ENCODE measurements at regions not wholly inside any gene's neighbourhood (a gene's known extent, or its start where the extent isn't known, plus 50 kb on each side); places are given as distances from the start of the nearest gene placed in this dataset.

- intact Hi-C loops (cut with DNase I), result no loop called here
- Histone ChIP-seq H3K4me3 (ENCODE audit: low read length in 3 of 3) (no peak overlapping the region), H3K4me1 (ENCODE audit: control insufficient read depth in 2 of 3, insufficient read depth in 2 of 3, low read depth in 1 of 3, low read length in 3 of 3) (no peaks in the 10 kb centered on the region), H3K9me3 (ENCODE audit: control insufficient read depth in 2 of 3, insufficient read depth in 1 of 3, low read length in 3 of 3) (no peaks in the 10 kb centered on the region), H3K36me3 (ENCODE audit: control insufficient read depth in 2 of 3, insufficient read depth in 3 of 3, low read length in 3 of 3) (no peaks in the 10 kb centered on the region), H3K27ac (ENCODE audit: low read depth in 2 of 2, low read length in 2 of 2) (no peak overlapping the region), H3K9ac (ENCODE audit: low read length in 3 of 3) (no peak overlapping the region), H3K27me3 (ENCODE audit: control insufficient read depth, insufficient read depth, low read length) (no peaks in the 10 kb centered on the region)
- TF ChIP-seq, protein P1, sequence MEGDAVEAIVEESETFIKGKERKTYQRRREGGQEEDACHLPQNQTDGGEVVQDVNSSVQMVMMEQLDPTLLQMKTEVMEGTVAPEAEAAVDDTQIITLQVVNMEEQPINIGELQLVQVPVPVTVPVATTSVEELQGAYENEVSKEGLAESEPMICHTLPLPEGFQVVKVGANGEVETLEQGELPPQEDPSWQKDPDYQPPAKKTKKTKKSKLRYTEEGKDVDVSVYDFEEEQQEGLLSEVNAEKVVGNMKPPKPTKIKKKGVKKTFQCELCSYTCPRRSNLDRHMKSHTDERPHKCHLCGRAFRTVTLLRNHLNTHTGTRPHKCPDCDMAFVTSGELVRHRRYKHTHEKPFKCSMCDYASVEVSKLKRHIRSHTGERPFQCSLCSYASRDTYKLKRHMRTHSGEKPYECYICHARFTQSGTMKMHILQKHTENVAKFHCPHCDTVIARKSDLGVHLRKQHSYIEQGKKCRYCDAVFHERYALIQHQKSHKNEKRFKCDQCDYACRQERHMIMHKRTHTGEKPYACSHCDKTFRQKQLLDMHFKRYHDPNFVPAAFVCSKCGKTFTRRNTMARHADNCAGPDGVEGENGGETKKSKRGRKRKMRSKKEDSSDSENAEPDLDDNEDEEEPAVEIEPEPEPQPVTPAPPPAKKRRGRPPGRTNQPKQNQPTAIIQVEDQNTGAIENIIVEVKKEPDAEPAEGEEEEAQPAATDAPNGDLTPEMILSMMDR (IDR thresholded peaks at IDR 0.05; ENCODE audit: borderline replicate concordance, extremely low read depth, insufficient read depth), result no peak
- FAIRE-seq (no peak), DNase-seq (no peak)
Measured at GRCh38 chr18:43534511-43534910, 257.2 kb upstream of the SYT4 start.

- FAIRE-seq, result no peak
- no peaks in the 10 kb centered on the region for H3K4me1 ChIP-seq (ENCODE audit: control insufficient read depth in 2 of 3, insufficient read depth in 2 of 3, low read depth in 1 of 3, low read length in 3 of 3)
- H3K36me3 ChIP-seq (ENCODE audit: control insufficient read depth in 2 of 3, insufficient read depth in 3 of 3, low read length in 3 of 3), result no peaks in the 10 kb centered on the region
- no peaks in the 10 kb centered on the region for H3K27me3 ChIP-seq (ENCODE audit: control insufficient read depth, insufficient read depth, low read length)
- no peak overlapping the region for H3K27ac ChIP-seq (ENCODE audit: low read depth in 2 of 2, low read length in 2 of 2)
- intact Hi-C loops (cut with DNase I), result no loop called here
- no peak overlapping the region for H3K9ac ChIP-seq (ENCODE audit: low read length in 3 of 3)
- TF ChIP-seq, protein P1 (IDR thresholded peaks at IDR 0.05; ENCODE audit: borderline replicate concordance, extremely low read depth, insufficient read depth), result no peak
- H3K4me3 ChIP-seq (ENCODE audit: low read length in 3 of 3), result no peak overlapping the region
- DNase-seq, result no peak
- H3K9me3 ChIP-seq (ENCODE audit: control insufficient read depth in 2 of 3, insufficient read depth in 1 of 3, low read length in 3 of 3), result no peaks in the 10 kb centered on the region
Measured at GRCh38 chr18:43539862-43540261, 262.6 kb upstream of the SYT4 start.

- TF ChIP-seq, protein P1 (IDR thresholded peaks at IDR 0.05; ENCODE audit: borderline replicate concordance, extremely low read depth, insufficient read depth), result no peak
- H3K9ac ChIP-seq (ENCODE audit: low read length in 3 of 3), result no peak overlapping the region
- no peaks in the 10 kb centered on the region for H3K27me3 ChIP-seq (ENCODE audit: control insufficient read depth, insufficient read depth, low read length)
- no peaks in the 10 kb centered on the region for H3K36me3 ChIP-seq (ENCODE audit: control insufficient read depth in 2 of 3, insufficient read depth in 3 of 3, low read length in 3 of 3)
- H3K9me3 ChIP-seq (ENCODE audit: control insufficient read depth in 2 of 3, insufficient read depth in 1 of 3, low read length in 3 of 3), result no peaks in the 10 kb centered on the region
- H3K4me3 ChIP-seq (ENCODE audit: low read length in 3 of 3), result no peak overlapping the region
- intact Hi-C loops (cut with DNase I), result no loop called here
- DNase-seq, result no peak
- H3K4me1 ChIP-seq (ENCODE audit: control insufficient read depth in 2 of 3, insufficient read depth in 2 of 3, low read depth in 1 of 3, low read length in 3 of 3), result no peaks in the 10 kb centered on the region
- no peak overlapping the region for H3K27ac ChIP-seq (ENCODE audit: low read depth in 2 of 2, low read length in 2 of 2)
- FAIRE-seq, result no peak
Measured at GRCh38 chr18:43542016-43542415, 264.7 kb upstream of the SYT4 start.

DNA sequence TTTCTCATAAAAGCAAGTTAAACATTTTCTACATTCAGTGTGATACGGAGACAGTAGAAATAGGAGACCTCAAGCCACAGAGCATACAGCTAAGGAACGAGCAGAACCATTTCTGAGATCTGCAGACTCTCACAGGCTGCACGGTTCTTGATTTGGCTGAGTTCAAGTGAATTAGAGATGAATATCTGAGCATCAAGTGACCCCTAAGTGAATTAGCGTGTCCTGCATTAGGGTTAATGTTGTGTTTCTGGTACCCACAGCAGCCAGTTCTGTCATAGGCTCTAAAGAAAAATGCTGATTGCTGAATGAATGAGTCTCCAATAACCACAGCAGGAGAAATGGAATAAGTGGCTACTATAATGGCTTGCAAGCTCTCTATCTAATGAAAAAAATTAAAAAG is 265.9 kb upstream of the SYT4 start:
- TF ChIP-seq, protein P1 (IDR thresholded peaks at IDR 0.05; ENCODE audit: borderline replicate concordance, extremely low read depth, insufficient read depth), result no peak
- no peaks in the 10 kb centered on the region for H3K36me3 ChIP-seq (ENCODE audit: control insufficient read depth in 2 of 3, insufficient read depth in 3 of 3, low read length in 3 of 3)
- no peak for FAIRE-seq
- H3K9me3 ChIP-seq (ENCODE audit: control insufficient read depth in 2 of 3, insufficient read depth in 1 of 3, low read length in 3 of 3), result no peaks in the 10 kb centered on the region
- no peaks in the 10 kb centered on the region for H3K4me1 ChIP-seq (ENCODE audit: control insufficient read depth in 2 of 3, insufficient read depth in 2 of 3, low read depth in 1 of 3, low read length in 3 of 3)
- no peak overlapping the region for H3K9ac ChIP-seq (ENCODE audit: low read length in 3 of 3)
- intact Hi-C loops (cut with DNase I), result no loop called here
- no peak overlapping the region for H3K4me3 ChIP-seq (ENCODE audit: low read length in 3 of 3)
- no peak overlapping the region for H3K27ac ChIP-seq (ENCODE audit: low read depth in 2 of 2, low read length in 2 of 2)
- DNase-seq, result no peak
- H3K27me3 ChIP-seq (ENCODE audit: control insufficient read depth, insufficient read depth, low read length), result no peaks in the 10 kb centered on the region

Data from kidney (tissue), 13 donors.